HFFc6 (cell line): ENCODE measurements at regions not wholly inside any gene's neighbourhood (a gene's known extent, or its start where the extent isn't known, plus 50 kb on each side); places are given as distances from the start of the nearest gene placed in this dataset.

Experiments used
- DNase-seq: peaks from one replicate; pipeline ENCODE4 v3.0.0-alpha.2; 2018
- H3K27ac Mint-ChIP-seq: 2 replicates; pipeline ENCODE4 v1.8.0; 2020; ENCODE audit warnings: mild to moderate bottlenecking, mixed read lengths
- H3K27me3 Mint-ChIP-seq: 2 replicates; pipeline ENCODE4 v1.8.0; 2021; ENCODE audit warnings: mild to moderate bottlenecking, moderate library complexity, mixed read lengths; ENCODE audit not compliant: insufficient read depth
- H3K36me3 Mint-ChIP-seq: 2 replicates; pipeline ENCODE4 v1.8.0; 2021; ENCODE audit warnings: low read depth, mixed read lengths
- H3K4me1 Mint-ChIP-seq: 2 replicates; pipeline ENCODE4 v1.8.0; 2020; ENCODE audit warnings: low read depth, mixed read lengths
- H3K4me3 Mint-ChIP-seq: 2 replicates; pipeline ENCODE4 v1.8.0; 2020; ENCODE audit warnings: mild to moderate bottlenecking, moderate library complexity, mixed read lengths
- H3K9me3 Mint-ChIP-seq: 2 replicates; pipeline ENCODE4 v1.8.0; 2020; ENCODE audit warnings: mild to moderate bottlenecking, mixed read lengths
- CTCF ChIP-seq: fragments of 200-600 bp; sonication (generic); IDR thresholded peaks from 2 replicates; pipeline ENCODE4 v1.5.0; 2021; ENCODE audit warnings: antibody characterized with exemption, mild to moderate bottlenecking

DNA sequence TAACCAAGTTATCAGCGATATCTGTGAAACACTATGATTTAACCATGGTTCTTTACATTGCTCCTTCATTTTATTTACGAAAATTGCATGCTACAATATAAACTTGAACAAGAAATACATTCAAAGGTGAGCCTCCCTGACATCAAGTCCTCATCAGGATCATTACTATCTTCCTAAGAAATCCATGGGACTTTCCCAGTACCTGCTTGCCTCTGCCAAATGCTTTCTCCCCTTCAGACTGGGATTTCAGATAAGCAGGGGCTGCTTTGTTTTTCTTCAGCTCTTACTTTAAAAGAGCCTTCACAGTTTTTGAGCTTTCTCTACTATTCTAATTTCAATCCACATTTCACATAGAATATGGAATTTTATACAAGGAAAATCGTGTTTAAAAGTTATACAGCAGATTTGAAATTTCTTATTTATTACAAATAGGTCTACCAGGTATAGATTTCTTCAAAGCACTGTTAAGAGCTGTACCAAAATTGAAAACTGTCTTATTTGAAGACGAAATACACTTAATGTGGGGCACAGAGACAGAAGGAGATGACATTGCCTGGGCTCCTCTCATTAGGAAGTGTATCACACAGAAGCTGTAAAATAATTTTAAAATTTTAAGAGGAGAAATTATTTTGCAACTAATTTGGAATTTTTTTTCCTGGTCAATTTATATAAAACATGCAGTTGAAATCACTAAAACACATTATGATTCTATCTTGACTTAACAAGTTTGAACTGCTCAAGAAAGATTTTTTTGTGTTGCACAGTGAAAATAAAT is 615.0 kb upstream of the AGTR1 start:
- no peaks in the 10 kb centered on the region for H3K36me3 Mint-ChIP-seq
- no peaks in the 10 kb centered on the region for H3K9me3 Mint-ChIP-seq
- peaks cover 11% of the 10 kb centered on the region; the same call in 1 of the 2 replicates for H3K4me1 Mint-ChIP-seq
- no peak overlapping the region for H3K4me3 Mint-ChIP-seq
- no peak for DNase-seq
- no peak overlapping the region for H3K27ac Mint-ChIP-seq
- no peak for TF ChIP-seq CTCF
- no peaks in the 10 kb centered on the region for H3K27me3 Mint-ChIP-seq

- H3K27me3 Mint-ChIP-seq = no peaks in the 10 kb centered on the region
- no peak for DNase-seq
- no peak overlapping the region for H3K4me3 Mint-ChIP-seq
- H3K36me3 Mint-ChIP-seq = no peaks in the 10 kb centered on the region
- no peak for TF ChIP-seq CTCF
- H3K4me1 Mint-ChIP-seq = peaks cover 8% of the 10 kb centered on the region; the same call in 1 of the 2 replicates
- H3K27ac Mint-ChIP-seq = no peak overlapping the region
- H3K9me3 Mint-ChIP-seq = no peaks in the 10 kb centered on the region
Observed at GRCh38 chr3:148083526-148084182, 614.0 kb upstream of the AGTR1 start.

GRCh38 chr3:148084931-148085330 is 612.8 kb upstream of the AGTR1 start:
- Mint-ChIP-seq H3K36me3 (no peaks in the 10 kb centered on the region), H3K9me3 (no peaks in the 10 kb centered on the region), H3K4me1 (no peaks in the 10 kb centered on the region; the same call in 1 of the 2 replicates), H3K27me3 (no peaks in the 10 kb centered on the region), H3K27ac (no peak overlapping the region), H3K4me3 (peak overlapping the region; percentile 7; the same call in 1 of the 2 replicates)
- TF ChIP-seq CTCF = no peak
- DNase-seq = no peak

DNA sequence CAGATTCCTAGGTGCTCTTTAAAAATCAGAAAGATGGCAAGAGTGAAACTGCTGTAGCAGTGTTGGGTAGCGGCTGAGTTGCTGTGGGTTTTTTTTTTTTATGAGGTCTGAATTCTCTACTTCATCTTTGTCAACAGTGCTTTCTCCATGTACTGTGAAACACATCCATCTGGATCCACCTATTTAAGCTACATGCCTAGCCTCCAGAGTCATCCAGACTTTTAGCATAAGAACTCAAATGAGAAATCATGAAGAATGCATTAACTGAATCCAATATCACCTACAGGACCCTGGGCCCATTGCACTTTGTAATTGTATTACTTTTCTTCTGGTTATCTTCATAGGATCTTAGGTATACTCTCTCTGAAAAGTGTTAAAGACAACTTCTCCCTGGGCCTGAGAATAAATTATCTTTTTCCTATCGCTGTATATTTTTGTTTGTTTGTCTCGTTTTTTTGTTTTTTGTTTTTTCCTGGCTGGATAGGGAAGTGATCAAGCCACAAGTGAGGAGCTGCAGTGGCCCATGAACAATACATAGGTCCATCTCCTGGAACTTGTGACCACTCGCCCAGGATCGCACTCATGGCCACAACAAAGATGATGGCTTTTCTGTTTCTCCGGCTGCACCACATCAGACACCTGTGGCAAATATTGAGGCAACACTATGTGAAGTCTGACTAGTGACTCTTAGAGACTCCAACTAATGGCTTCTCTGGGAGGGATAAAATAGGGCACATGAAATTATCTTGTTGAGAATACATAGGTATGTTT is 609.9 kb upstream of the AGTR1 start:
- H3K27me3 Mint-ChIP-seq = no peaks in the 10 kb centered on the region
- H3K27ac Mint-ChIP-seq = no peak overlapping the region
- no peaks in the 10 kb centered on the region; the same call in 1 of the 2 replicates for H3K4me1 Mint-ChIP-seq
- TF ChIP-seq CTCF = no peak
- H3K4me3 Mint-ChIP-seq = no peak overlapping the region
- no peak for DNase-seq
- H3K36me3 Mint-ChIP-seq = no peaks in the 10 kb centered on the region
- H3K9me3 Mint-ChIP-seq = no peaks in the 10 kb centered on the region

DNA sequence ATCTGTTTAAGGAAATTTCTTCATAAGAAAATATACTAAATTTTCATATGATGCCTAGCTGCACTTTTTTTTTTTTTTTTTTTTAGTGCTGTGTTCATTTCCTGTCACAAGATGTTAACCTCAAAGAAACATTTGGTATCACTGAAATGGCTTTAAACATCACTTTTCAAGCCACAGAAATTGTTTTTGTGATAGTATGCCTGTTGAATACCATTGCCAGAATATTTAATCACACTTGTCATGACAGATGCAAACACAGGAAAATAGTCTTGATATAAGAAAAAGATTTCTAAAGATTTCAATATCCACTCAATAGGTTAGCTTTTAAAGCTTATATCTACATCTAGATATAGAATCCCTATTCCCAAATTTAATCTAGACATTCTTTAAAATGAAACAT is 608.5 kb upstream of the AGTR1 start:
- DNase-seq = no peak
- no peak for TF ChIP-seq CTCF
- no peak overlapping the region for H3K4me3 Mint-ChIP-seq
- H3K27ac Mint-ChIP-seq = no peak overlapping the region
- H3K36me3 Mint-ChIP-seq = no peaks in the 10 kb centered on the region
- H3K4me1 Mint-ChIP-seq = no peaks in the 10 kb centered on the region; the same call in 1 of the 2 replicates
- H3K9me3 Mint-ChIP-seq = no peaks in the 10 kb centered on the region
- no peaks in the 10 kb centered on the region for H3K27me3 Mint-ChIP-seq
